H9 (cell line): ENCODE measurements at regions not wholly inside any gene's neighbourhood (a gene's known extent, or its start where the extent isn't known, plus 50 kb on each side); places are given as distances from the start of the nearest gene placed in this dataset.

Experiments used
- DNase-seq: peaks from one replicate; pipeline ENCODE4 v3.0.0-alpha.2; 2017
- H2AFZ ChIP-seq: one replicate; pipeline ENCODE4 v1.6.1; 2013; ENCODE audit warnings: mild to moderate bottlenecking, low read length, control low read depth, moderate library complexity
- H2AK5ac ChIP-seq: 2 replicates; pipeline ENCODE4 v1.6.1; 2013; ENCODE audit warnings: low read length, control low read depth, mixed read lengths; ENCODE audit not compliant: insufficient read length
- H2BK120ac ChIP-seq: one replicate; pipeline ENCODE4 v1.6.1; 2013; ENCODE audit warnings: low read depth, mild to moderate bottlenecking, low read length, control low read depth, inconsistent platforms; ENCODE audit not compliant: poor library complexity, severe bottlenecking
- H2BK12ac ChIP-seq: 2 replicates; pipeline ENCODE4 v1.6.1; 2013; ENCODE audit warnings: low read length, control low read depth, mixed read lengths, low read depth; ENCODE audit not compliant: insufficient read length
- H2BK15ac ChIP-seq: 2 replicates; pipeline ENCODE4 v1.6.1; 2013; ENCODE audit warnings: low read depth, low read length, control low read depth
- H2BK20ac ChIP-seq: one replicate; pipeline ENCODE4 v1.6.1; 2013; ENCODE audit warnings: low read depth, mild to moderate bottlenecking, low read length, control low read depth, inconsistent platforms; ENCODE audit not compliant: poor library complexity, severe bottlenecking
- H2BK5ac ChIP-seq: 2 replicates; pipeline ENCODE4 v1.6.1; 2013; ENCODE audit warnings: low read length, control low read depth, mixed read lengths; ENCODE audit not compliant: insufficient read length
- H3K14ac ChIP-seq: 2 replicates; pipeline ENCODE4 v1.6.1; 2013; ENCODE audit warnings: low read length, control low read depth; ENCODE audit not compliant: insufficient read depth
- H3K18ac ChIP-seq: 2 replicates; pipeline ENCODE4 v1.6.1; 2013; ENCODE audit warnings: low read depth, mild to moderate bottlenecking, mixed read lengths, low read length, control low read depth; ENCODE audit not compliant: insufficient read length
- H3K23ac ChIP-seq: 2 replicates; pipeline ENCODE4 v1.6.1; 2013; ENCODE audit warnings: low read length, control low read depth, mixed read lengths, low read depth; ENCODE audit not compliant: insufficient read length
- H3K23me2 ChIP-seq: 2 replicates; pipeline ENCODE4 v1.6.1; 2013; ENCODE audit warnings: low read depth, mild to moderate bottlenecking, mixed read lengths, low read length, control low read depth; ENCODE audit not compliant: insufficient read length, poor library complexity, severe bottlenecking
- H3K27ac ChIP-seq: 2 replicates; pipeline ENCODE4 v1.5.1; 2013; ENCODE audit warnings: low read length, control low read depth, mixed read lengths, low read depth; ENCODE audit not compliant: insufficient read length
- H3K27me3 ChIP-seq: 2 replicates; pipeline ENCODE4 v1.6.1; 2013; ENCODE audit warnings: low read length, control low read depth, inconsistent platforms; ENCODE audit not compliant: insufficient read depth
- H3K4ac ChIP-seq: 2 replicates; pipeline ENCODE4 v1.6.1; 2013; ENCODE audit warnings: low read depth, mild to moderate bottlenecking, control low read depth, inconsistent platforms, low read length, moderate library complexity
- H3K4me1 ChIP-seq: 2 replicates; pipeline ENCODE4 v1.6.1; 2013; ENCODE audit warnings: low read length, control low read depth, inconsistent platforms; ENCODE audit not compliant: insufficient read depth
- H3K4me2 ChIP-seq: 2 replicates; pipeline ENCODE4 v1.6.1; 2013; ENCODE audit warnings: low read length, control low read depth, mixed read lengths; ENCODE audit not compliant: insufficient read length, insufficient read depth
- H3K56ac ChIP-seq: 2 replicates; pipeline ENCODE4 v1.6.1; 2013; ENCODE audit warnings: low read depth, mild to moderate bottlenecking, mixed read lengths, low read length, control low read depth; ENCODE audit not compliant: insufficient read length
- H3K79me1 ChIP-seq: 2 replicates; pipeline ENCODE4 v1.6.1; 2013; ENCODE audit warnings: low read depth, mild to moderate bottlenecking, moderate library complexity, low read length, control low read depth, inconsistent platforms; ENCODE audit not compliant: insufficient read depth, poor library complexity, severe bottlenecking
- H3K79me2 ChIP-seq: 2 replicates; pipeline ENCODE4 v1.6.1; 2013; ENCODE audit warnings: low read length, control low read depth, inconsistent platforms; ENCODE audit not compliant: insufficient read depth
- H3K9ac ChIP-seq: 2 replicates; pipeline ENCODE4 v1.6.1; 2013; ENCODE audit warnings: low read length, control low read depth, mixed read lengths; ENCODE audit not compliant: insufficient read length; ENCODE audit errors: extremely low read depth
- H3K9me3 ChIP-seq: one replicate; pipeline ENCODE4 v1.6.1; 2013; ENCODE audit warnings: low read depth, low read length, inconsistent platforms; ENCODE audit not compliant: control insufficient read depth
- H3T11ph ChIP-seq: one replicate; pipeline ENCODE4 v1.6.1; 2013; ENCODE audit warnings: mild to moderate bottlenecking, low read length, control low read depth, inconsistent platforms
- H4K20me1 ChIP-seq: one replicate; pipeline ENCODE4 v1.6.1; 2013; ENCODE audit not compliant: control insufficient read depth, insufficient read length, insufficient read depth
- H4K5ac ChIP-seq: 2 replicates; pipeline ENCODE4 v1.6.1; 2013; ENCODE audit warnings: low read depth, mild to moderate bottlenecking, mixed read lengths, low read length, control low read depth; ENCODE audit not compliant: insufficient read length
- H4K8ac ChIP-seq: replicated peaks from 2 replicates; pipeline ENCODE4 v1.6.1; 2013; ENCODE audit warnings: low read length, control low read depth, mixed read lengths, low read depth; ENCODE audit not compliant: insufficient read length
- H4K91ac ChIP-seq: 2 replicates; pipeline ENCODE4 v1.6.1; 2013; ENCODE audit warnings: low read depth, mild to moderate bottlenecking, moderate library complexity, mixed read lengths, low read length, control low read depth; ENCODE audit not compliant: insufficient read length
- H3K27ac Mint-ChIP-seq, 3 experiments: 2 replicates in 2 of 3; 3 replicates in 1 of 3; pipeline ENCODE4 v1.8.0; 2020 to 2021; ENCODE audit warnings: mixed read lengths in 3 of 3, mild to moderate bottlenecking in 1 of 3, moderate library complexity in 1 of 3
- H3K27me3 Mint-ChIP-seq: 2 replicates; pipeline ENCODE4 v1.8.0; 2021; ENCODE audit warnings: low read depth, mild to moderate bottlenecking, moderate library complexity, mixed read lengths
- H3K36me3 Mint-ChIP-seq, 3 experiments: 2 replicates in 2 of 3; 3 replicates in 1 of 3; pipeline ENCODE4 v1.8.0; 2020 to 2021; ENCODE audit warnings: low read depth in 3 of 3, mixed read lengths in 3 of 3; ENCODE audit not compliant: insufficient read depth in 1 of 3
- H3K4me1 Mint-ChIP-seq, 2 experiments: 2 replicates each; pipeline ENCODE4 v1.8.0; 2020; ENCODE audit warnings: mixed read lengths in 2 of 2
- H3K4me3 Mint-ChIP-seq, 2 experiments: 2 replicates in 1 of 2; 3 replicates in 1 of 2; pipeline ENCODE4 v1.8.0; 2020 to 2021; ENCODE audit warnings: mild to moderate bottlenecking in 2 of 2, mixed read lengths in 2 of 2, moderate library complexity in 1 of 2
- H3K9me3 Mint-ChIP-seq, 2 experiments: 2 replicates in 1 of 2; 3 replicates in 1 of 2; pipeline ENCODE4 v1.8.0; 2020; ENCODE audit warnings: mild to moderate bottlenecking in 2 of 2, mixed read lengths in 2 of 2, moderate library complexity in 1 of 2
- CTCF ChIP-seq: fragments of 200-600 bp; sonication (generic); conservative IDR thresholded peaks from 3 replicates; pipeline ENCODE4 v1.8.0; 2021; ENCODE audit warnings: antibody characterized with exemption, mild to moderate bottlenecking
- WGBS: extraction: QIAGEN DNeasy Blood & Tissue Kit; methylation state at CpG from one replicate; pipeline ENCODE4 v1.1.7; 2013; ENCODE audit warnings: missing lambda C conversion rate, low lambda C conversion rate, mixed read lengths; ENCODE audit not compliant: insufficient read length; ENCODE audit errors: extremely low coverage; 5-methylcytosine and 5-hydroxymethylcytosine counted together

GRCh38 chr4:8682725-8683124 lies 90.2 kb downstream of the CPZ start:
- Mint-ChIP-seq H3K9me3 (peaks cover 0 to 3% of the 10 kb centered on the region in 2 experiments; a peak in 1 of 5 replicates), H3K4me1 (no peaks in the 10 kb centered on the region; a peak in 1 of 4 replicates), H3K27ac (no peak overlapping the region), H3K36me3 (no peaks in the 10 kb centered on the region; a peak in 1 of 7 replicates), H3K4me3 (no peak overlapping the region), H3K27me3 (peaks cover 76% of the 10 kb centered on the region)
- Histone ChIP-seq H3K18ac (no peak overlapping the region), H3K4ac (no peak overlapping the region), H2AFZ (no peak overlapping the region), H3K23me2 (no peaks in the 10 kb centered on the region), H2BK120ac (no peak overlapping the region), H4K8ac (no peak overlapping the region), H3K79me1 (no peaks in the 10 kb centered on the region), H3K4me2 (no peak overlapping the region), H2BK12ac (no peak overlapping the region), H3K9me3 (no peaks in the 10 kb centered on the region), H3K56ac (no peak overlapping the region), H3K79me2 (no peaks in the 10 kb centered on the region), H2AK5ac (no peak overlapping the region), H3K27me3 (no peaks in the 10 kb centered on the region; the same call in 1 of the 2 replicates), H3K4me1 (no peaks in the 10 kb centered on the region), H4K5ac (no peak overlapping the region), H3T11ph (no peak overlapping the region), H3K27ac (no peak overlapping the region), H2BK20ac (no peak overlapping the region), H3K14ac (no peak overlapping the region), H4K91ac (no peak overlapping the region), H2BK15ac (no peak overlapping the region), H2BK5ac (no peak overlapping the region), H3K9ac (no peak overlapping the region), H3K23ac (no peak overlapping the region), H4K20me1 (no peaks in the 10 kb centered on the region)
- DNase-seq = no peak
- no CpG with 5 or more reads among the region's 10 CpGs for WGBS
- TF ChIP-seq CTCF = no peak
